ENCODE measurements at regions not wholly inside any gene's neighbourhood (a gene's known extent, or its start where the extent isn't known, plus 50 kb on each side); places are given as distances from the start of the nearest gene placed in this dataset.

DNA sequence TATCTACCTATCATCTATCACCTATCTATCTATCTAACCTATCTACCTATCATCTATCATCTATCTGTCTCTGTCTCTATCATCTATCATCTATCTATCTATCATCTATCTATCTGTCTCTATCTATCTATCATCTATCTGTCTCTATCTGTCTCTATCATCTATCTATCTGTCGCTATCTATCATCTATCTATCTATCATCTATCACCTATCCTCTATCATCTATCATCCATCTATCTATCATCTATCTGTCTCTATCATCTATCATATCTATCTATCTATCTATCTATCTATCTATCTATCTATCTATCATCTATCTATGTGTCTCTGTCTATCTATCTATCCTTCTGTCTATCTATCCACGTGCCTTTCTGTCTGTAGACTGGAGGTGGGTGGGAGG, 59.5 kb upstream of the FAM20C start:
- H3K27me3 ChIP-seq (ENCODE audit: insufficient read depth, low read length) = peaks cover 19% of the 10 kb centered on the region; the same call in 1 of the 2 replicates
- no peaks in the 10 kb centered on the region for H3K9me3 ChIP-seq (ENCODE audit: control insufficient read depth in 1 of 2, insufficient read depth in 1 of 2, low read depth in 1 of 2, low read length in 2 of 2)
- intact Hi-C loops (cut with micrococcal nuclease) = no loop called here

More for the DNA sequence above, 59.5 kb upstream of the FAM20C start:
- Histone ChIP-seq H3K4me1 (ENCODE audit: control insufficient read depth in 1 of 2, insufficient read depth in 2 of 2, low read length in 2 of 2) (no peaks in the 10 kb centered on the region), H2AFZ (ENCODE audit: low read depth, low read length, poor library complexity, severe bottlenecking) (no peak overlapping the region), H3K36me3 (ENCODE audit: control insufficient read depth in 1 of 2, insufficient read depth in 2 of 2, low read length in 2 of 2) (no peaks in the 10 kb centered on the region), H3K4me3 (replicated peaks in 1 of 2; ENCODE audit: low read depth in 1 of 2, low read length in 2 of 2) (no peak overlapping the region), H3K4me2 (ENCODE audit: low read length) (no peak overlapping the region), H3K9ac (ENCODE audit: low read length) (no peak overlapping the region), H3K79me2 (ENCODE audit: insufficient read depth, low read length) (no peaks in the 10 kb centered on the region), H3K9me2 (ENCODE audit: insufficient read depth) (no peaks in the 10 kb centered on the region), H3K27ac (ENCODE audit: low read depth, low read length) (no peak overlapping the region), H4K20me1 (ENCODE audit: insufficient read depth) (no peaks in the 10 kb centered on the region)
- TF ChIP-seq CBX3 (IDR thresholded peaks at IDR 0.05; ENCODE audit: low read depth) = no peak
- no peak for TF ChIP-seq YY1 (IDR thresholded peaks at IDR 0.05; ENCODE audit: extremely low read depth, insufficient replicate concordance, low read depth, low read length)
- TF ChIP-seq EGR1 (IDR thresholded peaks at IDR 0.05; ENCODE audit: low read depth) = no peak
- TF ChIP-seq JUND (IDR thresholded peaks at IDR 0.05) = no peak
- TF ChIP-seq, protein P1, sequence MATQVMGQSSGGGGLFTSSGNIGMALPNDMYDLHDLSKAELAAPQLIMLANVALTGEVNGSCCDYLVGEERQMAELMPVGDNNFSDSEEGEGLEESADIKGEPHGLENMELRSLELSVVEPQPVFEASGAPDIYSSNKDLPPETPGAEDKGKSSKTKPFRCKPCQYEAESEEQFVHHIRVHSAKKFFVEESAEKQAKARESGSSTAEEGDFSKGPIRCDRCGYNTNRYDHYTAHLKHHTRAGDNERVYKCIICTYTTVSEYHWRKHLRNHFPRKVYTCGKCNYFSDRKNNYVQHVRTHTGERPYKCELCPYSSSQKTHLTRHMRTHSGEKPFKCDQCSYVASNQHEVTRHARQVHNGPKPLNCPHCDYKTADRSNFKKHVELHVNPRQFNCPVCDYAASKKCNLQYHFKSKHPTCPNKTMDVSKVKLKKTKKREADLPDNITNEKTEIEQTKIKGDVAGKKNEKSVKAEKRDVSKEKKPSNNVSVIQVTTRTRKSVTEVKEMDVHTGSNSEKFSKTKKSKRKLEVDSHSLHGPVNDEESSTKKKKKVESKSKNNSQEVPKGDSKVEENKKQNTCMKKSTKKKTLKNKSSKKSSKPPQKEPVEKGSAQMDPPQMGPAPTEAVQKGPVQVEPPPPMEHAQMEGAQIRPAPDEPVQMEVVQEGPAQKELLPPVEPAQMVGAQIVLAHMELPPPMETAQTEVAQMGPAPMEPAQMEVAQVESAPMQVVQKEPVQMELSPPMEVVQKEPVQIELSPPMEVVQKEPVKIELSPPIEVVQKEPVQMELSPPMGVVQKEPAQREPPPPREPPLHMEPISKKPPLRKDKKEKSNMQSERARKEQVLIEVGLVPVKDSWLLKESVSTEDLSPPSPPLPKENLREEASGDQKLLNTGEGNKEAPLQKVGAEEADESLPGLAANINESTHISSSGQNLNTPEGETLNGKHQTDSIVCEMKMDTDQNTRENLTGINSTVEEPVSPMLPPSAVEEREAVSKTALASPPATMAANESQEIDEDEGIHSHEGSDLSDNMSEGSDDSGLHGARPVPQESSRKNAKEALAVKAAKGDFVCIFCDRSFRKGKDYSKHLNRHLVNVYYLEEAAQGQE (IDR thresholded peaks at IDR 0.05; ENCODE audit: low read depth) = no peak
- TF ChIP-seq, protein P2, sequence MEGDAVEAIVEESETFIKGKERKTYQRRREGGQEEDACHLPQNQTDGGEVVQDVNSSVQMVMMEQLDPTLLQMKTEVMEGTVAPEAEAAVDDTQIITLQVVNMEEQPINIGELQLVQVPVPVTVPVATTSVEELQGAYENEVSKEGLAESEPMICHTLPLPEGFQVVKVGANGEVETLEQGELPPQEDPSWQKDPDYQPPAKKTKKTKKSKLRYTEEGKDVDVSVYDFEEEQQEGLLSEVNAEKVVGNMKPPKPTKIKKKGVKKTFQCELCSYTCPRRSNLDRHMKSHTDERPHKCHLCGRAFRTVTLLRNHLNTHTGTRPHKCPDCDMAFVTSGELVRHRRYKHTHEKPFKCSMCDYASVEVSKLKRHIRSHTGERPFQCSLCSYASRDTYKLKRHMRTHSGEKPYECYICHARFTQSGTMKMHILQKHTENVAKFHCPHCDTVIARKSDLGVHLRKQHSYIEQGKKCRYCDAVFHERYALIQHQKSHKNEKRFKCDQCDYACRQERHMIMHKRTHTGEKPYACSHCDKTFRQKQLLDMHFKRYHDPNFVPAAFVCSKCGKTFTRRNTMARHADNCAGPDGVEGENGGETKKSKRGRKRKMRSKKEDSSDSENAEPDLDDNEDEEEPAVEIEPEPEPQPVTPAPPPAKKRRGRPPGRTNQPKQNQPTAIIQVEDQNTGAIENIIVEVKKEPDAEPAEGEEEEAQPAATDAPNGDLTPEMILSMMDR (IDR thresholded peaks at IDR 0.05 in 2 of 3, conservative IDR thresholded peaks at IDR 0.05 in 1 of 3; ENCODE audit: borderline replicate concordance in 1 of 3, insufficient read depth in 1 of 3, low read depth in 2 of 3, low read length in 2 of 3) = no peak
- TF ChIP-seq SP1 (IDR thresholded peaks at IDR 0.05; ENCODE audit: low read depth) = no peak
- TF ChIP-seq SRF (IDR thresholded peaks at IDR 0.05; ENCODE audit: low read depth) = no peak
- no peak for TF ChIP-seq POLR2A (IDR thresholded peaks at IDR 0.05; ENCODE audit: borderline replicate concordance, extremely low read depth, insufficient read depth, insufficient read length)
- no peak for TF ChIP-seq TCF7L2 (IDR thresholded peaks at IDR 0.05; ENCODE audit: borderline replicate concordance, extremely low read depth, insufficient read depth, insufficient read length)
- TF ChIP-seq EZH2 (IDR thresholded peaks at IDR 0.05) = no peak
- TF ChIP-seq, protein P3, sequence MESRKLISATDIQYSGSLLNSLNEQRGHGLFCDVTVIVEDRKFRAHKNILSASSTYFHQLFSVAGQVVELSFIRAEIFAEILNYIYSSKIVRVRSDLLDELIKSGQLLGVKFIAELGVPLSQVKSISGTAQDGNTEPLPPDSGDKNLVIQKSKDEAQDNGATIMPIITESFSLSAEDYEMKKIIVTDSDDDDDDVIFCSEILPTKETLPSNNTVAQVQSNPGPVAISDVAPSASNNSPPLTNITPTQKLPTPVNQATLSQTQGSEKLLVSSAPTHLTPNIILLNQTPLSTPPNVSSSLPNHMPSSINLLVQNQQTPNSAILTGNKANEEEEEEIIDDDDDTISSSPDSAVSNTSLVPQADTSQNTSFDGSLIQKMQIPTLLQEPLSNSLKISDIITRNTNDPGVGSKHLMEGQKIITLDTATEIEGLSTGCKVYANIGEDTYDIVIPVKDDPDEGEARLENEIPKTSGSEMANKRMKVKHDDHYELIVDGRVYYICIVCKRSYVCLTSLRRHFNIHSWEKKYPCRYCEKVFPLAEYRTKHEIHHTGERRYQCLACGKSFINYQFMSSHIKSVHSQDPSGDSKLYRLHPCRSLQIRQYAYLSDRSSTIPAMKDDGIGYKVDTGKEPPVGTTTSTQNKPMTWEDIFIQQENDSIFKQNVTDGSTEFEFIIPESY (IDR thresholded peaks at IDR 0.05; ENCODE audit: extremely low read depth, insufficient replicate concordance, low read length) = no peak
- TF ChIP-seq FOSL1 (IDR thresholded peaks at IDR 0.05; ENCODE audit: low read depth) = no peak
- no peak for TF ChIP-seq CEBPB (IDR thresholded peaks at IDR 0.05; ENCODE audit: low read depth)
- TF ChIP-seq RAD21 (IDR thresholded peaks at IDR 0.05; ENCODE audit: low read depth) = no peak
- TF ChIP-seq, protein P4, sequence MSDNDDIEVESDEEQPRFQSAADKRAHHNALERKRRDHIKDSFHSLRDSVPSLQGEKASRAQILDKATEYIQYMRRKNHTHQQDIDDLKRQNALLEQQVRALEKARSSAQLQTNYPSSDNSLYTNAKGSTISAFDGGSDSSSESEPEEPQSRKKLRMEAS (IDR thresholded peaks at IDR 0.05) = no peak
- TF ChIP-seq EZH2phosphoT487 (IDR thresholded peaks at IDR 0.05; ENCODE audit: borderline replicate concordance) = no peak
- no peak for TF ChIP-seq SIN3A (IDR thresholded peaks at IDR 0.05; ENCODE audit: low read depth)
- no peak for ATAC-seq
- CTCF ChIA-PET = no interaction called here
- RAD21 ChIA-PET (ENCODE audit: low non-redundant PET in 1 of 2, low total read pairs in 2 of 2, uncharacterized antibody in 2 of 2, unreplicated experiment in 2 of 2) = no interaction called here
- no TSS peak for BruUV-seq (replicated peaks)
- no peak for DNase-seq (ENCODE audit: low read depth, low spot score)
- POLR2A ChIA-PET = no interaction called here
